HUES6 (cell line): ENCODE measurements at regions not wholly inside any gene's neighbourhood (a gene's known extent, or its start where the extent isn't known, plus 50 kb on each side); places are given as distances from the start of the nearest gene placed in this dataset.

ENCODE experiments used
- H3K27ac ChIP-seq: 2 replicates; pipeline ENCODE4 v1.7.0; 2013; ENCODE audit warnings: low read depth, mild to moderate bottlenecking, low read length, inconsistent platforms
- H3K27me3 ChIP-seq: 2 replicates; pipeline ENCODE4 v1.6.1; 2013; ENCODE audit warnings: low read length; ENCODE audit not compliant: control insufficient read depth, insufficient read depth
- H3K36me3 ChIP-seq: 2 replicates; pipeline ENCODE4 v1.6.1; 2013; ENCODE audit warnings: low read length; ENCODE audit not compliant: control insufficient read depth, insufficient read depth
- H3K4me1 ChIP-seq: 2 replicates; pipeline ENCODE4 v1.6.1; 2013; ENCODE audit warnings: low read length; ENCODE audit not compliant: control insufficient read depth, insufficient read depth
- H3K4me3 ChIP-seq: 2 replicates; pipeline ENCODE4 v1.5.1; 2013; ENCODE audit warnings: low read depth, low read length
- H3K9ac ChIP-seq: one replicate; pipeline ENCODE4 v1.6.1; 2013; ENCODE audit warnings: mild to moderate bottlenecking, low read length
- H3K9me3 ChIP-seq: 2 replicates; pipeline ENCODE4 v1.6.1; 2013; ENCODE audit warnings: low read depth, low read length; ENCODE audit not compliant: control insufficient read depth, insufficient read depth

DNA sequence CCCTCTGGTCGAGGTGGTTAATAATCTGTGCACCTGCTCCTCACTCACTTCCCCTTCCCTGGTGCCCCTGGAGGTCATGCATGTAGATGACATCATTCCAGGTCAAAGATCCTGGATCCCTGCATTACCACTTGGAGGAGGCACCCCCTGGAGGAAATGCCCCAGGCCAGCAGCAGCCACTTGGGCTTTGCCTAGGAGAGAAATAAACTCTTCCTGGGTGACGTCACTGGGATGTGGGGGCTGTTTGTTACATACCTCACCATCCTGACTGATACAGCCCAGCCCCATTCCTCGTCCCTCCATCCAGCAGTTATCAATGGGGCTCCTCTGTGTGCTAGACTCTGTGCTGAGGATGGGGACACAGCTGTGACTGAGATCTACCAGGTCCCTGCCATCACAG, 433.6 kb downstream of the PTPRU start:
- Histone ChIP-seq H3K4me3 (no peak overlapping the region), H3K27ac (no peak overlapping the region), H3K36me3 (no peaks in the 10 kb centered on the region), H3K27me3 (no peaks in the 10 kb centered on the region), H3K9ac (no peak overlapping the region), H3K4me1 (peaks cover 3% of the 10 kb centered on the region; the same call in 1 of the 2 replicates), H3K9me3 (no peaks in the 10 kb centered on the region)

DNA sequence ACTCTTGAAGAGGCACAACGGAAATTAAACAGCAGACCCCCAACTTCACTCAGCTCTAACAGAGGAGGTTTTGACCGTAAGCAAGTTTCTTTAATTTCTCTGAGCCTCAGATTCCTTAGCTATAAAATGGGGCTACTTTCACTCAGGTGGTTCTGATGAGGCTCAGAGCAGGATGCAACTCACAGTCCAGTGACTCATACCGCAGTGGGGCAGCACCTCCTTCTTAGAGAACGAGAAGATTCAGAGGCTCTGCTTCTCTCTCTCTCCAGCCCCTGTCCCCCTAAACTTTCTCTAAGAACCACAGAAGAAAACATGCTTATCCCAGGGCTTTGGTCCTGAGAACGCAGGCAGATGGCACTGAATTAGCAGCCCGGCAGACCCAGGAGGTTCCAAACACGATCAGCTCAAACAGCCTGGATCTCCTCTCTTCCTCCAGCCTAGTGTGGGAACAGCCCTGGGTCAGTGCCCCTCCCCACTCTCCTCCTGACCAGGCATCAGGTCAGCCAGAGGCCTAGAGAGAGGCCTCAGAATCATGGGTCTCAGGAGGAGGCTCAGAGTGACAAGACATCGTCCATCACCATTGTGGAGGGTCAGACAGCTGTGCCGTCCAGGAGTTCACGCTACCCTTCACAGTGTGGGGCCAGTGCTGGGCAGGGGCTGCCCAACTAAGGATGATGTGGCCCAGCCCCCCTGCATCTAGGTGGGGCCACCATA, 433.0 kb downstream of the PTPRU start:
- Histone ChIP-seq H3K9me3 (no peaks in the 10 kb centered on the region), H3K27me3 (no peaks in the 10 kb centered on the region), H3K4me3 (no peak overlapping the region), H3K27ac (no peak overlapping the region), H3K9ac (no peak overlapping the region), H3K36me3 (no peaks in the 10 kb centered on the region), H3K4me1 (peaks cover 9% of the 10 kb centered on the region; the same call in 1 of the 2 replicates)

DNA sequence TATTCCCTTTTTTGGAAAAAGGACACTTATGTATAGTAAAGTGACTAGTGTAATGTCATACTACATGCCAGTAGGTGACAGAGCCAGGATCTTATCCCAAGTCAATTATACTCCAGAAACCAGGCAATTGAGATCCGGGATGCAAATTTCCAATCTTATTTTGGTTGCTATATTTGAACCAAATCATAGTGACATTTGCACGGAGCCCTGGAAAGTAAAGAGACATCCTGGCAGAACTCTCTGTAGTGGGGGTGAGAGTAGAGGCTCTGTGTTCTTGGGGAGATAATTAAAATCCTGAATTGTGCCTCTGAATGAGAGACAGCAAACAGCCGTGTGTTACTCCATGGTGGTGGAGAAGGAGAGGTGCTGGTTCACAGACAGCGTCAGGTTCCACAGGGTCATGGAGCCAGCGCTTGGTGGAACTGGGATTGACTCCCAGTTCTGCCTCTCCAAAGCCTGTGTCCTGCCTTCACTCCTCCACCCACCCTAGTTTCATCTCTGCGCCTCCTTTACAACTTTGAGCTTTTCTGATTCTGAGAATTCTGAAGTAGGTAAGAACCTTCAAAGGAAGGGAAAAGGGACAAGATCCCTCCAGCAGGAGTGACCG, 432.3 kb downstream of the PTPRU start:
- Histone ChIP-seq H3K27ac (no peak overlapping the region), H3K36me3 (no peaks in the 10 kb centered on the region), H3K27me3 (no peaks in the 10 kb centered on the region)

DNA sequence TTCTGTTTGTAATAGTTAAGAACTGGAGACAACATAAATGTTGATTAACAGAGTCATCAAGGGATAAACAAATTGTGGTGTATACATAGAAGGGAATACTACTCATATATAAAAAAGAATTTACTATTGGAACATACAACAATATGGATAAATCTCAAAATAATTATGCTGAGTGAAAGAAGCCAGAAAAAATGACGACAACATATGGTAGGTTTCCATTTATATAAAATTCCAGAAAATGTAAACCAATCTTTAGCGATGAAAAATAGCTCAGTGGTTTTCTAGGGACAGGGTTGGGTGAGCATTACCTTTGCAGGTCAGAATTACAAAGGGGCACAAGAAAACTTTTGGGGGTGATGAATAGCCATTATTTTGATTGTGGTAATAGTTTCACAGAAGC, 431.6 kb downstream of the PTPRU start:
- H3K4me3 ChIP-seq, result no peak overlapping the region
- no peaks in the 10 kb centered on the region for H3K36me3 ChIP-seq
- peaks cover 9% of the 10 kb centered on the region; the same call in 1 of the 2 replicates for H3K4me1 ChIP-seq

More for the DNA sequence above, 432.3 kb downstream of the PTPRU start:
- Histone ChIP-seq H3K9me3 (no peaks in the 10 kb centered on the region), H3K4me3 (no peak overlapping the region), H3K9ac (no peak overlapping the region), H3K4me1 (peaks cover 9% of the 10 kb centered on the region; the same call in 1 of the 2 replicates)

DNA sequence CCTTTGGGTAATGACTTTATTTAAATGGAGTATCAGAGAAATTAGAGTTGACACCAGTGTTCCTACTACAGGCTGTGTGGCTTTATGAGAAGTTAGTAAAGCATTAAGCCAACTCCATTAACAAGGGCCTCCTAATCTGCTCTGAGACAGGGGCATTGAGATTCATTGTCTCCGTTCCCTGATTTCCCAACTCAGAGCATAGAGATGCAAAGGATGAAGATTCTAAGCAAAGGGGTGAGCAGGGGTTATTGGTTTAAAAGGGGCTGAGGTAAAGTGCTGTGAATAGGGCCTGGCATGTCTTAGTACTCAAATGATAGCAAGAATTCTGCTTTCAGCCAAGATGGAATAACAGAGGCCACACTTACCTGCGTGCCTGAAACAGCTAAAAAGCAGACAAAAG, 428.4 kb downstream of the PTPRU start:
- Histone ChIP-seq H3K27me3 (no peaks in the 10 kb centered on the region), H3K27ac (no peak overlapping the region), H3K9ac (no peak overlapping the region), H3K4me1 (peaks cover 9% of the 10 kb centered on the region; the same call in 1 of the 2 replicates), H3K4me3 (no peak overlapping the region), H3K9me3 (0 out of 2 replicates have a peak, but pooled peaks cover 2% of the 10 kb centered on the region), H3K36me3 (no peaks in the 10 kb centered on the region)

More for the DNA sequence above, 431.6 kb downstream of the PTPRU start:
- no peak overlapping the region for H3K9ac ChIP-seq
- H3K27ac ChIP-seq, result no peak overlapping the region
- no peaks in the 10 kb centered on the region for H3K9me3 ChIP-seq
- H3K27me3 ChIP-seq, result no peaks in the 10 kb centered on the region

DNA sequence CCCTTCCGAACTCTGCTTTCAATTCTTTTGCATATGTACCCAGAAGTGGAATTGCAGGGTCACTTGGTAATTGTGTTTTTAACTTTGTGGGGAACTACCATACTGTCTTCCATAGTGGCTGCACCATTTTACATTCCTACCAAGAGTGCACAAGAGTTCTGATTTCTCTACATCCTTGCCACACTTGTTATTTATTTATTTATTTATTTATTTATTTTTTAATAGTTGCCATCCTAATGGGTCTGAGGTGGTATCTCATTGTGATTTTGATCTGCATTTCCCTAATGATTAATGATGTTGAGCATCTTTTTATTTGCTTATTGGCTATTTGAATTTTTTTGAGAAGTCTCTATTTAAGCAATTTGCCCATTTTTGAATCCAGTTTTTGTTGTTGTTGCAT, 422.4 kb downstream of the PTPRU start:
- Histone ChIP-seq H3K36me3 (no peaks in the 10 kb centered on the region), H3K27me3 (no peaks in the 10 kb centered on the region), H3K4me3 (no peak overlapping the region), H3K27ac (no peak overlapping the region), H3K4me1 (no peaks in the 10 kb centered on the region), H3K9ac (no peak overlapping the region), H3K9me3 (0 out of 2 replicates have a peak, but pooled peaks cover 4% of the 10 kb centered on the region)

DNA sequence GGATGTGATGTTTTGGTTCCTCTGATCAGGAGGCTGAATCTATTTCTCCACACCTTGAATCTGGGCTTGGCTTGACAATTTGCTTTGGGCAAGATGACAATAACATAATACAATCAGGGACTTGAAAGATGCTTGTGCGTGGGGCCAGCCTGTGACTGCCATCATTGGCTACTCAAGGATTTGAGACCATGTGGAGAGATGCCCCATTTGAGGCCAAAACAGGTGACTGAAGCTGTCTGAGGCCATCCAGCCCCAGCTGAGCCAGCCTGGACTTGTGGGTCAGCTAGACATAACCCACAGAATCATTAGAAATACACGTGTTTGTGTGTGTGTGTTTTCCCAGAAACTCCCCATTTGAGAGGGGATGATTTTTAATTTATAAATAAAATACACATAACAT, 421.5 kb downstream of the PTPRU start:
- H3K27ac ChIP-seq, result no peak overlapping the region

DNA sequence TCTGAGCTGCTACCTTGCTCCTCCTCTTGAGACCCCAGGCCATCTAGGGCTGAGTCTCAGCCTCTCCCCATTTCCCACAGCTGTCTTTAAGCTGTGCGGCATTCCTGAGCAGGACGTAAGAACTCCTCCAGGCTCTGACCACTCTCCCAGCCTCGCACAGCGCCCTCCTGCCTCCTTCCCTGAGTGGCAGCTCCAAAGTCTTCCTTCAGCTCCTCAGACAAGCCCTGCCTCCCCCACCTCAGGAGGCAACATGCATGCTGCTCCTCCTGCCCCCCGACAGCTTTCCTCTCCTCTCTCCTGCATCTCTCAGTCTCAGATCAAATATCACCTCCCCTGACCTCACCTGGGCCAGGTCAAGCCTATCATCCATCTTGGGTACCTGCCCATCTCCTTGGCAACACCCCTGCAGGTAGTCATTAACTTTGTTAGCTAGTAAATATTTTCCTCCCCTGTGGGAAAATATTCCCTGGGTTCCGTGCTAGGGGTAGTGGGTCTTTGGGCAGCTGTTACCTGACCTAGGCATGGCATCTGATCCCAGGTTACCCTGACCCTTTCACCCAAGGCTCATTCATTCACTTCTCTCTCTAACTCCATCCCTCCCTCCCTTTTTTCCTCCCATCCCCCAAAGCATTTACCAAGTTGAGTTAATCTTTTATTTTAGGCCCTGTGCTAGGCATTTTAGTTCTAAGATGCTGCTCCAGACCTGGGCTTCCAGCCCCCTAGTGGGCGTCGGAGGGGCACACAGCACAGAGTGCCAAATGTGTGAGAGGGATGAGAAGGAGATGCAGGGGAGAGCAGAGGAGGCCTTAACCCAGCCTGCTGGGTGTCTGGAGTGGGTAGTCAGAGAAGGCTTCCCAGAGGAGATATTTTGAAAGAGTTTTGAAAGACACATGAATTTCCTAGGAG, 419.9 kb downstream of the PTPRU start:
- Histone ChIP-seq H3K27me3 (no peaks in the 10 kb centered on the region), H3K4me3 (no peak overlapping the region), H3K27ac (no peak overlapping the region), H3K4me1 (no peaks in the 10 kb centered on the region), H3K36me3 (no peaks in the 10 kb centered on the region), H3K9ac (no peak overlapping the region), H3K9me3 (0 out of 2 replicates have a peak, but pooled peaks cover 2% of the 10 kb centered on the region)

More for the DNA sequence above, 421.5 kb downstream of the PTPRU start:
- Histone ChIP-seq H3K9ac (no peak overlapping the region), H3K27me3 (no peaks in the 10 kb centered on the region), H3K9me3 (0 out of 2 replicates have a peak, but pooled peaks cover 4% of the 10 kb centered on the region), H3K4me1 (no peaks in the 10 kb centered on the region), H3K4me3 (no peak overlapping the region), H3K36me3 (no peaks in the 10 kb centered on the region)

DNA sequence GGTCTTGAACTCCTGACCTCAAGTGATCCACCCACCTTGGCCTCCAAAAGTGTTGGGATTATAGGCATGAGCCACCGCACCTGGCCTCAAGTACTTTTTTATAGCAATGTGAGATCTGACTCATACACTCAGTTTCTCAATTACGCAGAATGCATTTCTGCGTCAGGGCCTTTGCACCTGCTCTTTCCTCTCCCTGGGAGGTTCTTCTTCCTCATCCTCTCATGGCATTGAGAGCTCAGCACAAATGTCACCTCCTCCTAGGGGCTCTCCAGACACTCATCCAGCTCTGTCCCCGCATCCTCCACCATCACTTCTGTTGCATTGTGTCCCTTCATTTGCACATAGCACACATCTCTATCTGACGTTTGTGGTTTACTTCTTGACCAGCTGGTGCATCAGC, 418.8 kb downstream of the PTPRU start:
- 0 out of 2 replicates have a peak, but pooled peaks cover 2% of the 10 kb centered on the region for H3K9me3 ChIP-seq
- H3K27me3 ChIP-seq, result no peaks in the 10 kb centered on the region
- no peaks in the 10 kb centered on the region for H3K36me3 ChIP-seq
- H3K4me3 ChIP-seq, result no peak overlapping the region
- H3K9ac ChIP-seq, result no peak overlapping the region
- H3K4me1 ChIP-seq, result no peaks in the 10 kb centered on the region
- no peak overlapping the region for H3K27ac ChIP-seq

DNA sequence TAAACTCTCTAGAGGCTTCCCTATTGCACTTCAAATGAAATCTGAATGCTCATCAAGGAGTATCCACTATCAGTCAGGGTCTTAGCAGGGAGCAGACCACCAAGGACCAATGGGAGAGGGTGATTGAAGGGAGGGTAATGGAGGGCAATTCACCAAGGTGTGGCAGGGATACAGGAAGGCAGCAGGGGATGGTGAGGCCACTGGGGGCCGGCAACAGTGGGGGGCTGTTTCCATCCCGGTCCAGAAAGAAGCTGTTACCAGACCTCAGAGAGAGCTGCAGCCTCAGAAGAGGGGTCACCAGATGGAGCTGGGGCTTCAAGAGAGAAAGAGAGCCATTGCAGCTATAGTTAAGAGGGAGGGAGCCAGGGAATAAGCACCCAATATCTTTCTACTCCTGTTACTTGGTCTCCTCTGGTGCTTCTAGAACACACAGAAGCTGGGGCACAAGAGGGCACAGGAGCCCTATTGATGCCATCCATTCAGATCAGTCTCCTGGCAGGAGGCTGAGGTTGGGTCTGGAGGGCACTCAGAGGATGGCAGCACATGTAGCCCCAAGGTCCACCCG, 417.6 kb downstream of the PTPRU start:
- Histone ChIP-seq H3K27ac (no peak overlapping the region), H3K4me1 (no peaks in the 10 kb centered on the region), H3K27me3 (no peaks in the 10 kb centered on the region), H3K4me3 (no peak overlapping the region), H3K36me3 (no peaks in the 10 kb centered on the region), H3K9me3 (no peaks in the 10 kb centered on the region), H3K9ac (no peak overlapping the region)
